Smooth muscle cell (in vitro differentiated cells): ENCODE measurements at regions not wholly inside any gene's neighbourhood (a gene's known extent, or its start where the extent isn't known, plus 50 kb on each side); places are given as distances from the start of the nearest gene placed in this dataset.

Experiments used
- DNase-seq: peaks from one replicate; lab custom pipeline; 2025; ENCODE audit not compliant: unreplicated experiment; lab: John Stamatoyannopoulos, UW
- H2AFZ ChIP-seq: fragments of 200-600 bp; sonication (generic); 2 replicates; pipeline ENCODE4 v1.6.0; 2016; ENCODE audit warnings: antibody characterized with exemption, low read depth, mild to moderate bottlenecking
- H3F3A ChIP-seq: fragments of 200-600 bp; sonication (generic); 2 replicates; pipeline ENCODE4 v1.6.0; 2017; ENCODE audit warnings: antibody characterized with exemption, low read depth
- H3K27ac ChIP-seq: fragments of 200-600 bp; sonication (generic); 2 replicates; pipeline ENCODE4 v1.5.1; 2016; ENCODE audit warnings: low read depth, mild to moderate bottlenecking
- H3K27me3 ChIP-seq: fragments of 200-600 bp; sonication (generic); 2 replicates; pipeline ENCODE4 v1.6.1; 2016; ENCODE audit warnings: low read depth, mild to moderate bottlenecking
- H3K36me3 ChIP-seq: fragments of 200-600 bp; sonication (generic); 2 replicates; pipeline ENCODE4 v1.5.1; 2016; ENCODE audit warnings: low read depth
- H3K4me1 ChIP-seq: fragments of 200-600 bp; sonication (generic); 2 replicates; pipeline ENCODE4 v1.5.1; 2016; ENCODE audit warnings: low read depth
- H3K4me2 ChIP-seq: fragments of 200-600 bp; sonication (generic); 2 replicates; pipeline ENCODE4 v1.6.0; 2016; ENCODE audit warnings: mild to moderate bottlenecking
- H3K4me3 ChIP-seq: fragments of 200-600 bp; sonication (generic); 2 replicates; pipeline ENCODE4 v1.5.1; 2016; ENCODE audit warnings: mild to moderate bottlenecking
- H3K79me2 ChIP-seq: fragments of 200-600 bp; sonication (generic); 2 replicates; pipeline ENCODE4 v1.6.0; 2016; ENCODE audit warnings: low read depth, mild to moderate bottlenecking
- H3K9ac ChIP-seq: fragments of 200-600 bp; sonication (generic); 2 replicates; pipeline ENCODE4 v1.6.0; 2016; ENCODE audit warnings: low read depth
- H3K9me3 ChIP-seq: fragments of 200-600 bp; sonication (generic); replicated peaks from 2 replicates; pipeline ENCODE4 v1.5.1; 2016; ENCODE audit warnings: low read depth
- H4K20me1 ChIP-seq: fragments of 200-600 bp; sonication (generic); 2 replicates; pipeline ENCODE4 v1.6.0; 2016; ENCODE audit warnings: low read depth
- CTCF ChIP-seq: fragments of 200-600 bp; sonication (generic); IDR thresholded peaks from 2 replicates; pipeline ENCODE4 v1.5.1; 2017; ENCODE audit warnings: borderline replicate concordance, mild to moderate bottlenecking, antibody characterized with exemption; ENCODE audit not compliant: insufficient read depth, poor library complexity, severe bottlenecking
- WGBS: methylation state at CpG from one replicate; pipeline ENCODE4 v1.1.7; 2016; ENCODE audit warnings: low lambda C conversion rate; 5-methylcytosine and 5-hydroxymethylcytosine counted together

GRCh38 chr3:106176734-106177133 lies 307.9 kb upstream of the CBLB start:
- no peak overlapping the region for H3K4me3 ChIP-seq
- peaks cover 16% of the 10 kb centered on the region for H3K27me3 ChIP-seq
- no peak for TF ChIP-seq CTCF
- 60% methylated on average over 3 of the region's 3 CpGs for WGBS
- H3K9ac ChIP-seq, result no peak overlapping the region
- peak overlapping the region; percentile 75 for H2AFZ ChIP-seq
- no peak for DNase-seq
- no peaks in the 10 kb centered on the region for H3F3A ChIP-seq
- H3K9me3 ChIP-seq, result no peaks in the 10 kb centered on the region
- H3K79me2 ChIP-seq, result no peaks in the 10 kb centered on the region
- no peaks in the 10 kb centered on the region for H3K4me1 ChIP-seq
- no peak overlapping the region for H3K4me2 ChIP-seq
- H4K20me1 ChIP-seq, result no peaks in the 10 kb centered on the region
- H3K27ac ChIP-seq, result no peak overlapping the region
- H3K36me3 ChIP-seq, result no peaks in the 10 kb centered on the region

GRCh38 chr3:106182950-106183511 lies 314.2 kb upstream of the CBLB start:
- H3F3A ChIP-seq, result no peaks in the 10 kb centered on the region
- no peak for TF ChIP-seq CTCF
- H3K79me2 ChIP-seq, result no peaks in the 10 kb centered on the region
- peaks cover 18% of the 10 kb centered on the region for H3K27me3 ChIP-seq
- no peak for DNase-seq
- no peaks in the 10 kb centered on the region for H4K20me1 ChIP-seq
- WGBS, result 82% methylated on average over 5 of the region's 5 CpGs
- H3K36me3 ChIP-seq, result no peaks in the 10 kb centered on the region
- no peak overlapping the region for H3K4me3 ChIP-seq
- H3K27ac ChIP-seq, result no peak overlapping the region
- H3K9me3 ChIP-seq, result no peaks in the 10 kb centered on the region
- H2AFZ ChIP-seq, result no peak overlapping the region
- no peaks in the 10 kb centered on the region for H3K4me1 ChIP-seq
- H3K9ac ChIP-seq, result no peak overlapping the region
- H3K4me2 ChIP-seq, result no peak overlapping the region

GRCh38 chr3:106183762-106184391 lies 315.1 kb upstream of the CBLB start:
- DNase-seq, result no peak
- H3K27ac ChIP-seq, result no peak overlapping the region

More at GRCh38 chr3:106183762-106184391, 315.1 kb upstream of the CBLB start:
- peaks cover 18% of the 10 kb centered on the region for H3K27me3 ChIP-seq
- 16% methylated on average over 1 of the region's 1 CpG for WGBS
- no peak overlapping the region for H3K4me2 ChIP-seq
- no peaks in the 10 kb centered on the region for H3F3A ChIP-seq
- H3K79me2 ChIP-seq, result no peaks in the 10 kb centered on the region
- H3K9ac ChIP-seq, result no peak overlapping the region
- H4K20me1 ChIP-seq, result no peaks in the 10 kb centered on the region
- no peaks in the 10 kb centered on the region for H3K36me3 ChIP-seq
- no peak overlapping the region for H2AFZ ChIP-seq
- no peak for TF ChIP-seq CTCF
- H3K4me3 ChIP-seq, result no peak overlapping the region
- H3K4me1 ChIP-seq, result no peaks in the 10 kb centered on the region
- no peaks in the 10 kb centered on the region for H3K9me3 ChIP-seq
